Cardiac fibroblast (primary cell): ENCODE measurements at regions not wholly inside any gene's neighbourhood (a gene's known extent, or its start where the extent isn't known, plus 50 kb on each side); places are given as distances from the start of the nearest gene placed in this dataset.

ENCODE experiments used
- DNase-seq, 2 donors: peaks; one replicate each; pipeline versions ENCODE4 v3.0.0 to v3.0.0-alpha.2; 2010; ENCODE audit warnings: low read depth in 2 of 2
- H3K4me3 ChIP-seq, 2 donors: replicated peaks in 1 of 2; 1 replicate in 1 of 2; 2 replicates in 1 of 2; pipeline ENCODE4 v1.5.1; 2011; ENCODE audit warnings: low read depth in 2 of 2, low read length in 2 of 2, mild to moderate bottlenecking in 2 of 2, moderate library complexity in 1 of 2
- TF ChIP-seq, protein P1 (sequence below): IDR thresholded peaks from one replicate; pipeline ENCODE4 v1.5.1; 2011; ENCODE audit warnings: low read depth, mild to moderate bottlenecking, low read length, inconsistent platforms

DNA sequence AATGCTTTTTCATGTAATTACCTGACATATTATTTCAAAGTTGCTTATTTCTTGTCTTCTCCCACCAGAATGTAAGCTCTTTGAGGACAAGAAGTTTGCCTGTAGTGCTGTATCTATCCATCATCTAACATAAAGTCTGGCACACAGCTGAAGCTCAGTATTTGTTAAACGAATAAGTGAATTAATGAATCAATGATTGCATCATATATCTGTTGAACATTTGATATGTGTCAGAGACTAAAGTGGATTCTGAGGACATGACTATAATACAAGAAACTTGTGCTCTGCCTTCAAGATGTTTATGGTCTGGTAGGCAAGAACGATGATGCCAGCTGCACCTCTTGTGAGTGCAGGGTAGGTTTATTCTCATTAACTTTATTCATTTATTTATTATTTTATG, 115.4 kb upstream of the SCAF11 start:
- TF ChIP-seq, protein P1, sequence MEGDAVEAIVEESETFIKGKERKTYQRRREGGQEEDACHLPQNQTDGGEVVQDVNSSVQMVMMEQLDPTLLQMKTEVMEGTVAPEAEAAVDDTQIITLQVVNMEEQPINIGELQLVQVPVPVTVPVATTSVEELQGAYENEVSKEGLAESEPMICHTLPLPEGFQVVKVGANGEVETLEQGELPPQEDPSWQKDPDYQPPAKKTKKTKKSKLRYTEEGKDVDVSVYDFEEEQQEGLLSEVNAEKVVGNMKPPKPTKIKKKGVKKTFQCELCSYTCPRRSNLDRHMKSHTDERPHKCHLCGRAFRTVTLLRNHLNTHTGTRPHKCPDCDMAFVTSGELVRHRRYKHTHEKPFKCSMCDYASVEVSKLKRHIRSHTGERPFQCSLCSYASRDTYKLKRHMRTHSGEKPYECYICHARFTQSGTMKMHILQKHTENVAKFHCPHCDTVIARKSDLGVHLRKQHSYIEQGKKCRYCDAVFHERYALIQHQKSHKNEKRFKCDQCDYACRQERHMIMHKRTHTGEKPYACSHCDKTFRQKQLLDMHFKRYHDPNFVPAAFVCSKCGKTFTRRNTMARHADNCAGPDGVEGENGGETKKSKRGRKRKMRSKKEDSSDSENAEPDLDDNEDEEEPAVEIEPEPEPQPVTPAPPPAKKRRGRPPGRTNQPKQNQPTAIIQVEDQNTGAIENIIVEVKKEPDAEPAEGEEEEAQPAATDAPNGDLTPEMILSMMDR = no peak
- H3K4me3 ChIP-seq = no peak overlapping the region
- no peak for DNase-seq

DNA sequence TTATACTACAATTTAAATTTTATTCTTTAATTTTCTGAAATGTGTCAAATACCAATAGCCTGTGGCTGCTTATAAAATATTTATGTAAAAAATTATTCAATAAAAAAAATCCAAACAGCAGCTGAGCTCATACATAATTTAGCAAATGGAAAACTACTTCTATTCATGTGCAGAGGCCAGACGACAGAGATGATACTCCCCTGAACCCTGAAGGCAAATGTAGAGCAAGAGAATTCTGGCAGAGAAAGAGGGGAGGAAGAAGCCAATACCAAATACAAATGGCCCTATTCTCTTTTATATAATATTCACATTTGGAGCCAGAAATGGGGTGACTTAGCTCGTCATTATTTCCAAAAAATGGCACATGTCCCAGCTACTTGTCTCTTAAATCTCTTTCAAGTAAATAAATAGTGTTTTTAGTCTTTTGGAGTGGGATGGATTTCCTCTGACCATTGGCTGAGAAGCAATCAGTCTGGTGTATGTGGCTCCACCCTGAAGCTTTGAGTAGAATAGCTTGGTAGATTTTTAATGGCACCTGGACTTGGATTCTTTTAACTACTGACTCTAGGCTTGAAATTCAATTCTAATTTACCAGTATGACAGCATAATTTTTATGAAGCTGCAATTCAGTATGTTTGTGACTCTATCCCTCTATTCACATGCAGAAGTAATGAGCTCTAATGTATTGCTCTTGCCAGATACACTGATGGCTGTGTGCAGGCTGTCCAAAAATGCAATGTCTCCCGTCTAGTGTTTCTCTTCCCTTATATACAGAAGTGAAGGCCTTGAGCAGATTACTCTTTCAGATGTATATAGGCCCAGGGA, 113.4 kb upstream of the SCAF11 start:
- no peak overlapping the region for H3K4me3 ChIP-seq
- TF ChIP-seq, protein P1 = no peak
- DNase-seq = no peak

DNA sequence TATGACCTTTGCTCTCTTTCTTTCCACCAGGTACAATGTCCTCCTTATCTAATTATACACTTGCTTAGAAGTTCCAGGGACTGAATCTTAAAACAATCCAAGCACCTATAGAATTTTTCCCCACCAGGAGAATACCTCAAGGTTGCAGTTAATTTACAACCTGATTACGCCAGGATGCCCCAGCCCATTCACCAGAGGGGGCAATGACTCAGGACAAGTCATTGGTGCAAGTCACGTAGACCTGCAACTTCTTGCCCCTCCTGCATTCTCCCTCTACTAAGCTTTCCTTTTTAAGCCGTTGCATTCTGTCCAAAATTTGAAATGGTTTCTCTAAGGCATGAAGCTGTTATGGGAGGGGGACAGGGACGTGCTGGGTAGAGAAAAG, 111.1 kb upstream of the SCAF11 start:
- TF ChIP-seq, protein P1 = no peak
- no peak overlapping the region for H3K4me3 ChIP-seq
- DNase-seq = no peak

DNA sequence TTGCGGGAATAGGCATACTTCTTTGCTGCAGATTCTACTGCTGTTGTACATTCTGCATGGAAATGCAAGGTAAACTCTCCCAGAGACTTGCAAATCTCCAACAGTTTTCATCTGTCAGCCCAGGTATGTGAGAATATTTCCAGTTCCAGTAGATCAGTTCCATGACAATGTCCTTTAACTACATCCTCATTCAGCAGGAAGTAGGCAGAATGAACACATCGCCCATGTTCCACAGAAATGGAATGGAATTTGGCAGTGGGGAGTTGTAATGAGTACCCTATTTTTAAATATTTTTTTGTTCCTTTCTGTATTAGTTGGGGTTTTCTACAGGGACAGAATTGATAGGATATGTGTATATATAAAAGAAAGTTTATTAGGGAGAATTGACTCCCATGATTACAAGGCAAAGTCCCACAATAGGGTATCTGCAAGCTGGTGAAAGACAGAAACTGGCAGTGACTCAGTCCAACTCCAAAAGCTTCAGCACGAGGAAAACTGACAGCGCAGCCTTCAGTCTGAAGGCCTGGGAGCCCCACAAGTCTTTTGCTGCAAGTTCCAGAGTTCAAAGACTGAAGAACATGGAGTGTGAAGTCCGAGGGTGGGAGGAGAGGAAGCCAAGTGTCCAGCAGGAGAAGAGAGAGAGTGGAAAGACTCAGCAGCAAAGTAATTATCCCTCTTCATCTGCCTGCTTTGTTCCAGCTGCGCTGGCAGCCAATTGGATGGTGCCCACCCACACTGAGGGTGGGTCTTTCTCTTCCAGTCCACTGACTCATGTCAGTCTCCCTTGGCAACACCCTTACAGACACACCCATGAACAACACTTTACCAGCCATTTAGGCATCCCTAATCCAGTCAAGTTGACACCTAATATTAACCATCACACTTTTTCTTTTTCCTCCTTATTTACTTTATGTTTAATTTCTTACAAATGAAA, 110.4 kb upstream of the SCAF11 start:
- TF ChIP-seq, protein P1 = no peak
- DNase-seq = no peak
- H3K4me3 ChIP-seq = no peak overlapping the region

DNA sequence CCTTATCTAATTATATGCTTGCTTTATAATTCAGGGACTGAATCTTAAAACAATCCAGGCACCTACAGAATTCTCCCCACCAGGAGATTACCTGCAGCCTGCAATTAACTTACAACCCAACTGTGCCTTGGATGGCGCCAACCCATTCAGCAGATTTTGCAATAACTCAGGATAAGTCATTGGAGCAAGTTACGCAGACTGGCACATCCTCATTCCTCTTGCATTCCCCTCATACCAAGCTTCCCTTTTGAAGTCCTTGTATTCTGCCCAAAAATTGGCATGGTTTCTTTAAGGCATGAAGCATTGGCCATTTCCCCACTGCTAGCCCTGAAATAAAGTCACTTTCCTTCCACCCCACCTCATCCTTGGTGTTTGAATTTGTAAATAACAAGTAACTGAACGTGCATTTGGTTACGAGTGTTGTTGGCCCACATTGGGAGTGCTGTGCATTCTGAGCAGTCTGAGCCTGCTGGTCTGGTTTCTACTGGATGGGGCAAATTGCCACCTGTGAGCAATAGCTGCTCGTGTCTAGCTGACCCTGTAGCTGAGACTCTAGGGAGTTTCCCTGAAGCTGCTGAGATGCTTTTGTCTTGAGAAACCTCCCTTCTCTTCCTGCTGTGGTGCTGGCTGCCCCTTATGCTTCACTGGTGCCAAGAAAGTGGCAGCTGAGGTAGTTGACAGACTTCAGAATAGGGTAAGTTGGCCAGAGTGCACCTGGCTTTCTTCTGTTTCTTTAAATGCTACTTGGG, 99.2 kb upstream of the SCAF11 start:
- DNase-seq = peak; percentile 5 to 21
- TF ChIP-seq, protein P1 = no peak
- no peak overlapping the region for H3K4me3 ChIP-seq

DNA sequence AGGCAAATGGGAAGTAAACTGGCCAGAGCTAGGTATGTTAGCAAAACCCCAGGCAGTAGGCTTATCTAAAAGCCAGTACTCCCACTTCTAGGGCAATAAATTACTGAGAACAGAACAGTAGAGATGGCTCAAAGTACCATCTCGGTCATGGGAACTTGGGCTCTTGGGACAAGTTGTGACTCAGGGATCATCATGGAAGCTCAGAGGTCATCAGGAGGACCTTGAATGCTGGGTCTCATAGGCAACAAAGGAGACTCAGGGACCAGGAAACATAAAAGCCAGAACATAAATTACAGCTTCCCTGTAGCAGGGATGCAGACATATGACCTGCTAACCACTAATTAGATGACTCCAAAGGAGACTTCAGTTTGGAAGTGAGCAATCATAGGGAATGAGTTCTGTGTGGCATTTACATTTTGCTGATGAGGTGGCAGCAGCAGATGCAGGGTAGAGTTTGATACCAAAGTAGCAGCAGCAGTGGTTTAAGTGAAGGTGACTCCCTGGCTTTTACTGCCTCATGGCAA, 97.6 kb upstream of the SCAF11 start:
- DNase-seq = no peak

More for the DNA sequence above, 97.6 kb upstream of the SCAF11 start:
- H3K4me3 ChIP-seq = no peak overlapping the region
- TF ChIP-seq, protein P1 = no peak
